HEK293T (cell line): ENCODE measurements at regions not wholly inside any gene's neighbourhood (a gene's known extent, or its start where the extent isn't known, plus 50 kb on each side); places are given as distances from the start of the nearest gene placed in this dataset.

ENCODE experiments used
- ARNT ChIP-seq: fragments of 450-650 bp; IDR thresholded peaks from 2 replicates; pipeline ENCODE4 v1.6.1; 2017; ENCODE audit warnings: mild to moderate bottlenecking
- BHLHE40 ChIP-seq: fragments of 450-650 bp; IDR thresholded peaks from 2 replicates; pipeline ENCODE4 v1.6.1; 2016; ENCODE audit warnings: mild to moderate bottlenecking, moderate library complexity, borderline replicate concordance
- CTBP1 ChIP-seq: fragments of 450-650 bp; IDR thresholded peaks from 2 replicates; pipeline ENCODE4 v1.6.1; 2016; ENCODE audit warnings: borderline replicate concordance
- ELF4 ChIP-seq: fragments of 450-650 bp; IDR thresholded peaks from 2 replicates; pipeline ENCODE4 v1.6.1; 2017; ENCODE audit warnings: antibody characterized with exemption
- FOXA1 ChIP-seq: fragments of 450-650 bp; IDR thresholded peaks from 2 replicates; pipeline ENCODE4 v1.6.1; 2016; ENCODE audit warnings: mild to moderate bottlenecking
- FOXK2 ChIP-seq: fragments of 450-650 bp; IDR thresholded peaks from 2 replicates; pipeline ENCODE4 v1.6.1; 2016; ENCODE audit warnings: mild to moderate bottlenecking
- FOXM1 ChIP-seq: fragments of 450-650 bp; IDR thresholded peaks from 2 replicates; pipeline ENCODE4 v1.6.1; 2017; ENCODE audit warnings: mild to moderate bottlenecking, borderline replicate concordance
- SUZ12 ChIP-seq: fragments of 450-650 bp; IDR thresholded peaks from 2 replicates; pipeline ENCODE4 v1.6.1; 2016; ENCODE audit warnings: mild to moderate bottlenecking
- TARDBP ChIP-seq: fragments of 450-650 bp; IDR thresholded peaks from 2 replicates; pipeline ENCODE4 v1.6.1; 2016
- TF ChIP-seq, protein P1 (sequence below): fragments of 450-650 bp; IDR thresholded peaks from 2 replicates; pipeline ENCODE4 v1.6.1; 2016

DNA sequence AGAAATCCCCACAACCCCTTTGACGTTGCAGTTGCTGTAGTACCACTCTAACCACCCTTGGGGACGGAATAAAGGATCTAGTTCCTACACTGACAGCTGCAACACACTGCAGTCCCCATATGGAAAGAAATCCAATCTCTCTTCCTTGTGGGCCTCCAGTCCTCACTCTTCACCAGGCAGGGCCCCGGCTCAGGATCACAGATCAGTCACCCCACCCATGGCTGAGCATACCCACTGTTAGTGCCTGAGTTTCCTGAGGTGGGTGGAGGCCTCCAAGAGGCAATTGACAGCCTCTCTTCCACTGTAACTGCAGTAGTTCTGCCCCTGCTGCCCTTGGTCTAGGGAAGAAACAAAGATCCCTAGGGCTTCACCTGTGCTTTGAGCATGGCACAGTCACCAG is 670.0 kb upstream of the CDH2 start:
- no peak for TF ChIP-seq BHLHE40
- TF ChIP-seq ELF4, result no peak
- no peak for TF ChIP-seq TARDBP
- no peak for TF ChIP-seq ARNT
- no peak for TF ChIP-seq SUZ12
- no peak for TF ChIP-seq CTBP1
- TF ChIP-seq, protein P1, sequence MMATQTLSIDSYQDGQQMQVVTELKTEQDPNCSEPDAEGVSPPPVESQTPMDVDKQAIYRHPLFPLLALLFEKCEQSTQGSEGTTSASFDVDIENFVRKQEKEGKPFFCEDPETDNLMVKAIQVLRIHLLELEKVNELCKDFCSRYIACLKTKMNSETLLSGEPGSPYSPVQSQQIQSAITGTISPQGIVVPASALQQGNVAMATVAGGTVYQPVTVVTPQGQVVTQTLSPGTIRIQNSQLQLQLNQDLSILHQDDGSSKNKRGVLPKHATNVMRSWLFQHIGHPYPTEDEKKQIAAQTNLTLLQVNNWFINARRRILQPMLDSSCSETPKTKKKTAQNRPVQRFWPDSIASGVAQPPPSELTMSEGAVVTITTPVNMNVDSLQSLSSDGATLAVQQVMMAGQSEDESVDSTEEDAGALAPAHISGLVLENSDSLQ, result no peak
- no peak for TF ChIP-seq FOXK2
- TF ChIP-seq FOXM1, result no peak
- TF ChIP-seq FOXA1, result no peak
